ENCODE measurements at regions not wholly inside any gene's neighbourhood (a gene's known extent, or its start where the extent isn't known, plus 50 kb on each side); places are given as distances from the start of the nearest gene placed in this dataset.
"Not testable (repeated sequence)": the region's sequence is repeated elsewhere in the genome, so short reads cannot be mapped to it uniquely, and the experiment has no call there.

GRCh38 chr1:188986745-188987417, 1490.8 kb downstream of the BRINP3 start:
- peak; percentile 13 for DNase-seq (ENCODE audit: low spot score)

GRCh38 chr1:188988589-188988988, 1489.1 kb downstream of the BRINP3 start:
- DNase-seq (ENCODE audit: low spot score), result no peak

- no peak for DNase-seq (ENCODE audit: low spot score)
Observed at GRCh38 chr1:188991221-188991930, 1486.3 kb downstream of the BRINP3 start.

DNA sequence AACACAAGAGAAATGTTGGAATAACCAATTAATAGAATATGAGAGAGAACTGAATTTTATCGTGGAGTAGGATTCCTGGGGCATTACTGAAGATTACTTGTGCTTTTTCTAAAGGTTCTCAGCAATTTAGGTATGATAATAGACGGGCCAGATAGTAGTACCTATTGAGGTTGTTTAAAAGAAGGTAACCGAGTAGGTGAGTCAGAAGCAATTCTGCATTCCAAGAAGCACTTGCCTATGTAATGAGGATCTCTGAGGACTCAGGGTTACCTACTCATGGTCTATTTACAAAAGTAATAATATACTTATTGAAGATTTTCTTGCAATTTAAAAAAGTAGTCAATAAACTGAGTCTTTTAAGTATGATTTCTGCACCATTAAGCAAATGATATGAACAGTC, 1469.8 kb downstream of the BRINP3 start:
- no peak for DNase-seq (ENCODE audit: low spot score)

GRCh38 chr1:189021577-189021976, 1456.1 kb downstream of the BRINP3 start:
- no peak for DNase-seq (ENCODE audit: low spot score)

- no peak for DNase-seq (ENCODE audit: low spot score)
Observed at GRCh38 chr1:189022015-189022414, 1455.6 kb downstream of the BRINP3 start.

- DNase-seq (ENCODE audit: low spot score), result no peak
Observed at GRCh38 chr1:189027512-189027911, 1450.2 kb downstream of the BRINP3 start.

GRCh38 chr1:189033169-189033568, 1444.5 kb downstream of the BRINP3 start:
- DNase-seq (ENCODE audit: low spot score), result no peak

GRCh38 chr1:189036628-189037027, 1441.0 kb downstream of the BRINP3 start:
- no peak for DNase-seq (ENCODE audit: low spot score)

DNA sequence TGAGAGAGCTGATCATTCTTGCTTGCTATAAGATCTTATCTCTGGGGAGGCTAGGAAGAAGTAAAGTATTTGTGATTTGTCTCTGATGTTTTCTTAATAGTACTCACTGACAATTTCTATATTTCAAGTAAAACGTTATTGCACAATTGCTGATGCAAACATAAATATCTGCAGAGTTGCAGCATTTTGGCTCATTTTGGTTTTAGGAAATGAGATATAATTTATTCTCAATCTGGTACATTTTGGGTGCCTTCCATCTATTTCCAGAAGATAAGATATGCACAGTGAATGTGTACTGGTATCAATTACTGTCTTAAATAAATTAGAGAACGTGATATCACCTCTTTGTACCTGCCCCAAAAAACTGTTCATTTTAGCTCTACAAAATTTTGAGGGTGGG, 1431.5 kb downstream of the BRINP3 start:
- no peak for DNase-seq (ENCODE audit: low spot score)

DNA sequence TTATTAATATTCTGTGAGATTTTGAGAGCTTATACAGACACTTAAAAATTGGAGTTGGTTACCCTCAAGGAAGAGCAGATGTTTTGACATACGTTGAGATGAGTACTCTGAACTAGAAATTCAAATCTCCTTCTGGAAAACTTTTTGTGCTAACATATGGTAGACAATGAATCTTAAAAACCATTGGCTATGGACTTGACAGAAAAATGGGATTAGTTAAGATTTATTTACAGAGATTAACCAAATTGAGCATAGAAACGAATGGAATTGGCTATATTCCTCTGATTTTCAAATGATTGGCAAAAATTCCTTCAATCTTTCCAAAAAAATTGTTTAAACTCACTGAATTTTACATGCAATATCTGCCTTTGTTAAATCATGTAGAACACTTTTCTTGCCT, 1392.9 kb downstream of the BRINP3 start:
- DNase-seq (ENCODE audit: low spot score), result no peak

DNA sequence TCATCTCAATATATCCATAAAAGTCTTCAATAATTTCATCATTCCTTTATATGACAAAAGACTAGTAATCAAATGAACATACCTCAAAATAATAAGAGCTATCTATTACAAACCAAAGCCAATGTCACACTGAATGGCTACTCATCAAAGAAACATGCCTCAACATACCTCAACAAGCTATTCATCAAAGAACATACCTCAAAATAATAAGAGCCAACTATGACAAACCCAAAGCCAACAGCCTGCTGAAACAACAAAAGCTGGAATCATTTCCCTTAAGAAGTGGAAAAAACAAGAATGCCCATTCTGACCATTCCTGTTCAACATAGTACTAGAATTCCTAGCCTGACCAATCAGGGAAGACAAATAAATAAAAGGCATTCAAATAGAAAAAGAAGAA, 1373.7 kb downstream of the BRINP3 start:
- DNase-seq (ENCODE audit: low spot score), result no peak

DNA sequence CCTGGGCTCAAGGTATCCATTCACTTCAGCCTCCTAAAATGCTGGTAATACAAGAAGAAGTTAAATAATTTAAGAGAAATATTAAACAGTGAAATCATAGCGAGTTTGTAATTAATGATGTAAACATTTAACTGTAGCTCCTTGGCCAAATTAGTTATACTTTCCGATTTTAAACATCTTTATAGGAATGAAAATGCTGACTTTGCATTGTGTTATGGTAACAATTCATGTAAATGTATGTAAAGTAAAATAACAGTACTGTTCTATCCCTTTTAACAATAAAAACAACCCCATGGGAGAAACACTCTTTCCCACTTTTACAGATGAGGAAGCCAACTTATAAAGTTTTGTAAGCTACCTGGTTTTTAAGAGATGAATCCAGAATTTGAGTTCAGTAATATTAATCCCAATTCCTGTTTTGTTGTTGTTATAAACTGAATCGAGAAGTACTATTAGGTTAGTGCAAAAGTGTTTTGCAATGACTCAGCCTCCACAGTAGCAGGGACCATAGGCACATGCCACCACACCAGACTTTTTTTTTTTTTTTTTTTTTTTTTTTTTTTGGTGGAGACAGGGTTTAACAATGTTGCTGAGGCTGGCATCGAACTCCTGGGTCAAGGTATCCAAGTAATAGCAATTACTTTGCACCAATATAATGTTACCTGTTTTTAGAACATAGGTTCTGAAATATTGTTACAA, 1360.4 kb downstream of the BRINP3 start:
- no peak for DNase-seq (ENCODE audit: low spot score)

- peak; percentile 23 for DNase-seq (ENCODE audit: low spot score)
Observed at GRCh38 chr1:189121941-189122340, 1355.7 kb downstream of the BRINP3 start.

GRCh38 chr1:189125694-189126093, 1352.0 kb downstream of the BRINP3 start:
- no peak for DNase-seq (ENCODE audit: low spot score)

- DNase-seq (ENCODE audit: low spot score), result no peak
Observed at GRCh38 chr1:189131576-189131975, 1346.1 kb downstream of the BRINP3 start.

- DNase-seq (ENCODE audit: low spot score), result not testable (repeated sequence)
Observed at GRCh38 chr1:189139748-189140147, 1337.9 kb downstream of the BRINP3 start.

GRCh38 chr1:189141056-189141455, 1336.6 kb downstream of the BRINP3 start:
- DNase-seq (ENCODE audit: low spot score), result no peak

GRCh38 chr1:189149547-189150375, 1327.9 kb downstream of the BRINP3 start:
- DNase-seq (ENCODE audit: low spot score), result no peak

DNA sequence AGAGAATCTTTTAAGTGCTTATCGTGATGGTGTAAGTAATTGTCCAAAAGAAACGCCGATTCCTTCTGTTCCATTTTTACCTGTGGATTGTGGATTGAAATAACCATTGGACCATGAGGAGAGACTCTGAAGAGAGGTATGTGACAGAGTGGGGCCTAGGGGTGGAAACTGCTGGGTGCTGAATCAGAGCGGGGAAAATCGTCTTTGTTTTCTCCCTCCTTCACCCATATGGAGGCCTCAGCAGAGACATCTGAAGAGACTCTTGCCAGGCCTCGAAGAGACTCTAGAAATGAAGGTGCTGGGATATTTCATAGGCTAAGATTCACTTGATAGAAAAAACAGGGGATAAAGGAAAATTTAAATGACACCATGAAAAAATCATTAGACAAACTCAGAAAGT, 1327.0 kb downstream of the BRINP3 start:
- DNase-seq (ENCODE audit: low spot score), result no peak

GRCh38 chr1:189151361-189151760, 1326.3 kb downstream of the BRINP3 start:
- DNase-seq (ENCODE audit: low spot score), result no peak

GRCh38 chr1:189152685-189153084, 1325.0 kb downstream of the BRINP3 start:
- no peak for DNase-seq (ENCODE audit: low spot score)

Data from umbilical cord (tissue), 1 donor.